HG03139 (cell line): ENCODE measurements at regions not wholly inside any gene's neighbourhood (a gene's known extent, or its start where the extent isn't known, plus 50 kb on each side); places are given as distances from the start of the nearest gene placed in this dataset.
"Not testable (repeated sequence)": the region's sequence is repeated elsewhere in the genome, so short reads cannot be mapped to it uniquely, and the experiment has no call there.

Source experiments
- ATAC-seq: cut with Tn5 transposase; IDR thresholded peaks from one replicate; pipeline ENCODE4 v1.9.1; 2021; ENCODE audit not compliant: unreplicated experiment

DNA sequence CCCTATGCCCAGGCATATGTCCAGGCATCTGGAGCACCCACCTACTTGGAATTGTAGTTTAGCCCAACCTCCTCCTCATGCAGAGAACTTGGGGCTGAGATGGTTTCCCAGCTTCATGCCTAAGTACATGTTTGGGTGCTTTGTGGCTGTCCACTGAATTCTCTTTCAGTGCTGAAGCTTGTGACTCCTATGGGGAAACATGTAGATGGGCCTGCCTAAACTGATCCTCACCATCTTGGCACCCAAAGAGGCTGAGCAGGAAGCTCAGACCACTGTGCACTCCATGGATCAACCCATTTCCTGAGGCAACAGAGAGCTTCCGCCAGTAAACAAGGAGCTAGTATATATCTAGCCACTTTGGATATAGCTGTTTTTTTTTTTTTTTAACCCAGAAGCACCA, 2733.7 kb downstream of the PCDH7 start:
- ATAC-seq = no peak

- no peak for ATAC-seq
Measured at GRCh38 chr4:33465565-33465964, 2745.4 kb downstream of the PCDH7 start.

DNA sequence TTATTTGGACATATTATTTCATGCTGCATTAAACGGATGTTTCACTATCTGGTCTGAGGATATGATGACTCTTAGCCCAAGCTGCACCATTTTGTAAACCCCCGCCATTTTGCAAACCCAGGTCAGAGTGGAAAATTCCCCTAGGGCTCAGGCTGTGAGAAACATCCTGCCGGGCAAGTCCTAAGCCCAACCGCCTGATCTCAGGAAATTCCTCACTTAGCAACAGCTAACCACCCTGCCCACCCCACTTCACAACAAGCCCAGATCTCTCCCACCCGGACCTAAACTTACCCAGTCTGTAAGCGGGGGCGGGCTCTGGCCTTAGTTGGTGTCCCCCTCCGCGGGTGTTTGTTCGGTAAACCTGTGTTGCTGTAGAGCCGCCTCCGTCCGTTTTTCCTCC, 2747.1 kb downstream of the PCDH7 start:
- ATAC-seq = no peak

DNA sequence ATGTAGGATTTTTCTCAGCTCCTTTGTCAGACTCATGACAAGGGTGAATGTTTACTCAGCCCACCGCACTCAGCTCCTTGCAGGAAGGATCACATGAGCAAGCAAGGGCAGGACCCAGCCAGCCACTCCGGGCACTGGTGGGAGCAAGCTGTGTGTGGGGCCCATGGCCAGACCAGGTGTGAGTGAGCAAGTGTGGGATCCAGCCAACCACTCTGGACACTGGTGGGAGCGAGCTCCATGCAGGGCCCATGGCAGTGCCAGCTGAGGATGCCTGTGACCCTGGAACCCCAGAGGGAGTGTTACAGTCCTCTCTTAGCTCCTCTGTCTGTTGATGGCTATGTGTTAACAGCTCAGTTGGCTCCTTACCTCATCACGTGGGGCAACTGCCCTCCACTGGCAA, 2750.6 kb downstream of the PCDH7 start:
- no peak for ATAC-seq

DNA sequence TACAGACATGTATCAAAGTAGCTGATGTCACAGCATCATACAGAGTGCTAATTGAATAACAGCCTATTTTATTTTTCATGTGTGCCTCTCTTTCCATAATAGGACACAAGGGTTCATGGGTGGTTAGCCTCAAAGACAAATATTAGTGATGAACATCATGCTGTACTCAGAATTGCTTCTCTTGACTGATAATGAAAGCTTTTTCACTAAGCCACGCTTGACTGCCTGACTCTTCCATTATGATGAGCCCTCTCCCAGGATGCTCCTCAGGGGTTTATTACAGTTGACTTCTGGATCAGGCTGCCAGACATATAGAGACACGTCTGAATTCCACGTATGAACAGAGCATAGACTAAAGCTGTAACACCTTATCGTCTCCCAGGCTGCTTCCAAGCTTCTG, 2757.5 kb downstream of the PCDH7 start:
- no peak for ATAC-seq

DNA sequence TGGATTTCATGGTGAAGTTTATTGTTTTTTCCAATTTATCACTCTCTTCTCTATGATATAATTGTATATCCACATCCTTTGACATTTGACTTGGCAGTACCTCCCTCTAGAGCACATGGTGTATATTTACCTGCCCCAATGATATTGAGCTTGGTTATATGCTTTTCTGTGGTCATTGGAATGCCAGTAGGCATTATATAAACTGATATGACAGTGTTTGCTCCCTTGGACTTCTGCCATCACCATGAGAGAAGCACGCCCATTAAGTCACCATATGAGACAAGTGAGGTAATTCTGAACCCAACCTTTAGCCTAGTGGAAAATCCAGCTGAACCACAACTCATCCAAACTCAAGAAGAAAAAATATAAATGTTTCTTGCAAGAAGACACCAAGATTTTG, 2761.5 kb downstream of the ARAP2 start:
- ATAC-seq = no peak

- ATAC-seq = no peak
Measured at GRCh38 chr4:33485111-33485510, 2759.2 kb downstream of the ARAP2 start.

- ATAC-seq = no peak
Measured at GRCh38 chr4:33493231-33493630, 2751.1 kb downstream of the ARAP2 start.

DNA sequence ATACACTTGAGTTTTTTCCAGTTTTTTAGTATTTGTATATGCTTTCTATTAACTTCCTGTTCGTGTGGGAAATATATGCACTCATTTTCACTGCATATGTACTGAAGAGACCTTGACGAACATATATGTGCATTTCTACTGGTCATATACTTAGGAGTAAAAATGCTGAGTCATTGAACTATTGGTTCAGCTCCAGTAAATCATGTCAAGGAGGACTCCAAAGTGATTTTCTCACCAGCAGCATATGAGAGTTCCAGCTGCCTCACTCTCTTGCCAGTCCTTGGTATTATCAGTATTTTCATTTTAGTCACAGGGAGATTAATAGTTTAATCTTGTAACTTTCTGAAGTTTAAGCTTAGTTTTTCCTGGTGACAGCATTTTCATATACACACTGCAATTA, 2750.2 kb downstream of the ARAP2 start:
- no peak for ATAC-seq

DNA sequence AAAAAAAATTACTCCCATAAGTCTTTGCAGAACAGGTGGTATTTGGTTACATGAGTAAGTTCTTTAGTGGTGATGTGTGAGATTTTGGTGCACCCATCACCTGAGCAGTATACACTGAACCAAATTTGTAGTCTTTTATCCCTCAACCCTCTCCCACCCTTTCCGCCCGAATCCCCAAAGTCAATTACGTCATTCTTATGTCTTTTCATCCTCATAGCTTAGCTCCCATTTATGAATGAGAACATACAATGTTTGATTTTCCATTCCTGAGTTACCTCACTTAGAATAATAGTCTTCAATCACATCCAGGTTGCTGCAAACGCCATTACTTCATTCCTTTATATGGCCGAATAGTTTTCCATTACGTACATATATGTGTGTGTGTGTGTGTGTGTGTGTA, 2742.7 kb downstream of the ARAP2 start:
- not testable (repeated sequence) for ATAC-seq

DNA sequence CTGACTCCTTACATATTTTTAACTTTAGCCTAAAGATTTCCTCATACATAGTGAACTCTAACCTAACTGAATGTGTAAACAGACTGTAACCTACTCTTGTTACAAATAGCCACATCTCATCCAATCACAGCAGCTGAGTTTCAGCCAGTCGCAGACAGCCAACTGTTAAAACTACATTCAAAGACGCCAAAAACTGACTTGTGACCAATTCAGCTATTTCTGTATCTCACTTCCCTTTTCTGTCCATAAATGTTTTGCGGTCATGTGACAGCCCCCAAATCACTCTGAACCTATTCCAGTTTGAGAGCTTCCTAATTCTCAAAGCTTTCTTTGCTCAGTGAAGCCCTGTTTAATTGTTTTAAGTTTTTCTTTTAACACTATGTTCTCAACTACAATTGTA, 2731.9 kb downstream of the ARAP2 start:
- ATAC-seq = no peak

GRCh38 chr4:33518856-33519255, 2725.5 kb downstream of the ARAP2 start:
- ATAC-seq = no peak

- ATAC-seq = no peak
Measured at GRCh38 chr4:33532821-33533220, 2711.5 kb downstream of the ARAP2 start.

GRCh38 chr4:33536898-33537297, 2707.4 kb downstream of the ARAP2 start:
- ATAC-seq = no peak

DNA sequence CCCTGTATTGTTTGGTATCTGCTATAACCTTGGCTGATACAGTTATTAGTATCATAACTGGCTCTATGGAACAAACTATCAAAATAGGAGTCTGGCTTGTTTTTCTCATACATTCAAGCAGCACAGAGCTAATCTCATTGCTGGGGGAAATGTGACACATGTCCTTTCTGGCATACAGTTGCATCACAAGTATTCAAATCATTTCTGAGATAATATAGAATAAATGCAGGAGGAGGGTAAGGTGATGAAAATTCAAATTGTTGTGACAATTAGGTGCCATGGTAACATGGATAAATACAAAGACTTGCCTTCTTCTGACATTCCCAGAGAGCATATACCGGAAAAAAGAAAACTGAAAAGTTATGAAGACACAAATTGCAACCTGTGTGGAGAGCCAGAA, 2706.8 kb downstream of the ARAP2 start:
- ATAC-seq = no peak

DNA sequence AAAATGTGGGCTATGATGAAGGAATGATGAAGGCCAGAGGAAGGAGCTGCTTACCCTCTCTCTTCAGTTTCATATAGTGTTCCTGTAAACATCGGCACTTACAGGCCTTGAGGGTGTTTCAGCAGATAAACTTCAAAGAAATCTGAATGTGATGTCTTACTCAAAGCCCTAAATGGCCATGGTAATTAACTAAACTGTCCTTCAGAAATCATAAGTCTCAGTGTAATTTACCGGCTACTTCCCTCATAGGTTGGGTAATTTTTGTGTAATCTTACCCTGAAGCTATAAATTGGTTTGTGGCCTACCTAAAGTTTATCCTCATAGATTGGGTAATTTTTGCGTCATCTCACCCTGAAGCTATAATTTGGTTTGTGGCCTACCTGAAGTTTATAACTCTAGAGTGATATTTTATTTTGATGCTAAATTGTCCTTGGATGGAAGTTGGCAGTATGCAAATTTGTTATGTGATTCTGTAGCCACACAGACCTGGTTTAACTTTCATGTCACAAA, 2700.3 kb downstream of the ARAP2 start:
- ATAC-seq = no peak

GRCh38 chr4:33551244-33551643, 2693.1 kb downstream of the ARAP2 start:
- ATAC-seq = no peak

GRCh38 chr4:33561259-33561658, 2683.1 kb downstream of the ARAP2 start:
- ATAC-seq = no peak

DNA sequence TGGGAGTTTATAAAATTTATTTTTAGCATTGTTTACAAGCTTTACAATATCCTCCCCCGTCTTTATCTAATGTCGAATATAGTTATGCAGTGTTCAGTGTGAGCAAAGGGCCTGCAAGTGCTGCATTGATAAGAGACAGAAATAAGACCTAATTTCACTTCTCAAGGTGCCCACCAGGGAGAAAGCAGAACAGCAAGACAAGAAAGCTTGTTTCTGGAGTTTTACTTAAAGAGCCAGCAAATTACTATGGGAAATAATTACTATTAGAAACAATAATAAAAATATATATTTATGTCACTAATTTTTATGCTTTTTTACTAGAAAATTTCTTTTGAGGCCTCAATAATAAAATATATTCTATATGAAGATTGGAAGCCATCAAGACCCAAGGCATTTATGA, 2677.7 kb downstream of the ARAP2 start:
- ATAC-seq = no peak

DNA sequence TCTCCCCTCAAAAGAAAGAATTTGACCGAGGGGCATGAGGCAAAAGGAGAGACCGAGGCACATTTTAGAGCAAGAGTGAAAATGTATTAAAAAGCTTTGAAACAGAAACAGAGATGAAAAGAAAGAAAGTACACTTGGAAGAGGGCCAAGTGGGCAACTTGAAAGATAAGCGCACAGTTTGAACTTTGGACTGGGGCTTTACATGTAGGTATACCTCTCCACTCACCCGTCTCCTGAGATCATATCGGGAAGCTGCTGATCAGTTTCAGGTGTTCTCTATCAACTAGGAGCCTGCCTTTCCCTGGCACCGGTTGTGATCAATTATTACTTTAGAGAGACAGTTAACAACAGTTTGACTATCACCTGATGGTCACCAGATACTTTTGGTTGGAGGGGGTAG, 2666.5 kb downstream of the ARAP2 start:
- ATAC-seq = no peak

DNA sequence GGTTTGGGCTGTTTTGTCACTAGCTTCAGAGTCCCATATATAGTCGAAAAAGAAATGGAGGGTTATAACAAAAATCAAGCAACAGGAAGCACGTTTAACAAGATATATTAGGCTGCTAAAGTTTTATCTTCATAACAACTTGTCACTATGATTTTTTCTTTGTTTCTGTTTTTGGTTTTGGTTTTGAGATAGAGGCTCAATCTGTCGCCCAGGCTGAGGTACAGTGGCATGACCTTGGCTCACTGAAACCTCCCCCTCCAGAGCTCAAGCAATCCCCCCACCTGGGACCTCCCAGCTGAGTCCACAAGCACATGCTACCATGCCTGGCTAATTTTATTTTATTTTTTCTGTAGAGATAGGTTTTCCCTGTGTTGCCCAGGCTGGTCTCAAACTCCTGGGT, 2664.4 kb downstream of the ARAP2 start:
- no peak for ATAC-seq

DNA sequence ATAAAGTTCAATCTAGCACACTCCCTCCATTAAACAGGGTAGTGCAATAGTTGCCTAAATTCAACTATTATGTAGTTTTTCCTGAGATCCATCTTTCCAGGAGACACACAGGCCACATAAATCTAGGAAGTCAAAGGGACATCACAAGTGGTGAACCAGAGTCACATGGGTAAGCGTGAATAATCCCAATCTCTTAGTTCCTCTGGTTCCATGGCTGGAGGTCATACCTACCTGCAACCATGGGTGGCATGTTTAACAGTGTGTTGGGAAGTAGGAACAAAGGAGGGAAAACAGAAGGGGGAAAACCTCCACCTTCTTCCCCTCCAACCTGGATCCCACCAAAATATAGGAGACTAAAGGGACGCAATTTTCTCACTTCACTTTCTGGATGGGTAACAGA, 2651.6 kb downstream of the ARAP2 start:
- no peak for ATAC-seq

DNA sequence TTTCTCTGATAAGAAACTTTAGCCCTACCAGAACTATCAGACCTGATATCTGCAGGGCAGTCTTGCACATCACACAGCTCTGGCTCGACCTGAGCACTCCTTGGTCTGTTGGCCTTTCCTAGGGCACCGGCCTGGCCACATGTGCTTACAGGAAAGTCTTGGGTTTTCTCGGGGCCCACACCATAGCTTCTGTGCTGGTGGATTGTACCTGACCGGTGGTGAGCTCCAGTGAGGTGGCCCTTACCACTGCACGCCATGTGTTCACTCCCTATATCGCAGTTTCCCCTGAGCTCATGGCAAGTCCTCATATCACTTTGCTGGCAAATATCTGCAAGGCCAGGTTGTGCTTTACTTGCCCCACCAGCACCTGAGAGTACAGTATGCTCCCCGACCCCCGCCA, 2637.4 kb downstream of the ARAP2 start:
- no peak for ATAC-seq

DNA sequence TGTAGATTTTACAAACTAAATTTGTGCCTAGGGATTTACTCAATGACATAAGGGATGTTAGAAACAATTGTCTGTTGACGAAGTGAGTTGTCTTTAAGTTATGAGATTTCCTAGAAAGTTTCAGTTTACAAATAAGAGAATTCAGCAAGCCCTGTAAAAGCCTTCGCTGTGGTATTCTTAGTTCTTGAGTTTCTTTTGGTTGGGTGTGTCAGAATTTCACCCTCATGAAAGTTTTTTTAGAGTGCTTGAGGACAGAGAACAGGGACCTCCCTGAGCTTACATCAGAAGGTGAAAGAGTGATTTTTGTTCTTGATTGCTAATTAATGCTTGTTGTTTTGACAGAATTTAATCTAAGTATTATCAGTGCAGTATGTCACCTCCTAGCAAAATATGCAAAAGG, 2628.2 kb downstream of the ARAP2 start:
- no peak for ATAC-seq
